AG09309 (cell line): ENCODE measurements at regions not wholly inside any gene's neighbourhood (a gene's known extent, or its start where the extent isn't known, plus 50 kb on each side); places are given as distances from the start of the nearest gene placed in this dataset.

ENCODE experiments used
- DNase-seq: peaks from one replicate; pipeline ENCODE4 v3.0.0-alpha.2; 2010; ENCODE audit warnings: low read depth
- H3K4me3 ChIP-seq: 2 replicates; pipeline ENCODE4 v1.5.1; 2011; ENCODE audit warnings: mild to moderate bottlenecking, low read depth, low read length, moderate library complexity; ENCODE audit not compliant: control insufficient read depth
- TF ChIP-seq, protein P1 (sequence below): IDR thresholded peaks from 2 replicates; pipeline ENCODE4 v1.5.1; 2011; ENCODE audit warnings: mild to moderate bottlenecking, low read depth, low read length, inconsistent platforms; ENCODE audit not compliant: insufficient read depth, control insufficient read depth; ENCODE audit errors: missing control alignments

DNA sequence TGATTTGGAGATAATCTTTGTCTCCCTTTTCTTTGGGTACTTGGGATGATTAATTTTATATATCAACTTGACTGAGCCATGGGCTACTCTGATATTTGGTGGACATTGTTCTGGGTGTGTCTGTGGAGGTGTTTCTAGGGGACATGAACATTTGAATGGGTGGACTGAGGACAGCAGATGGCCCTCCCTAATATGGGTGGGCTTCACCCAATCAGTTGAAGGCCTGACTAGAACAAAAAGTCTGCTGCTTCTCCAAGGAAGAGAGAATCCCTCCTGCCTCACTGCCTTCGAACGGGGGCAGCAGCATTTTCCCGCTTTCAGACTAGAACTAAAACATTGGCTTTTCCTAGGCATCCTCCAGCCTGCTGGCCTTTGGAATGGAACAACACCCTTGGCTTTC is 73.9 kb upstream of the EMX2 start:
- TF ChIP-seq, protein P1, sequence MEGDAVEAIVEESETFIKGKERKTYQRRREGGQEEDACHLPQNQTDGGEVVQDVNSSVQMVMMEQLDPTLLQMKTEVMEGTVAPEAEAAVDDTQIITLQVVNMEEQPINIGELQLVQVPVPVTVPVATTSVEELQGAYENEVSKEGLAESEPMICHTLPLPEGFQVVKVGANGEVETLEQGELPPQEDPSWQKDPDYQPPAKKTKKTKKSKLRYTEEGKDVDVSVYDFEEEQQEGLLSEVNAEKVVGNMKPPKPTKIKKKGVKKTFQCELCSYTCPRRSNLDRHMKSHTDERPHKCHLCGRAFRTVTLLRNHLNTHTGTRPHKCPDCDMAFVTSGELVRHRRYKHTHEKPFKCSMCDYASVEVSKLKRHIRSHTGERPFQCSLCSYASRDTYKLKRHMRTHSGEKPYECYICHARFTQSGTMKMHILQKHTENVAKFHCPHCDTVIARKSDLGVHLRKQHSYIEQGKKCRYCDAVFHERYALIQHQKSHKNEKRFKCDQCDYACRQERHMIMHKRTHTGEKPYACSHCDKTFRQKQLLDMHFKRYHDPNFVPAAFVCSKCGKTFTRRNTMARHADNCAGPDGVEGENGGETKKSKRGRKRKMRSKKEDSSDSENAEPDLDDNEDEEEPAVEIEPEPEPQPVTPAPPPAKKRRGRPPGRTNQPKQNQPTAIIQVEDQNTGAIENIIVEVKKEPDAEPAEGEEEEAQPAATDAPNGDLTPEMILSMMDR, result no peak
- H3K4me3 ChIP-seq, result no peak overlapping the region
- no peak for DNase-seq

DNA sequence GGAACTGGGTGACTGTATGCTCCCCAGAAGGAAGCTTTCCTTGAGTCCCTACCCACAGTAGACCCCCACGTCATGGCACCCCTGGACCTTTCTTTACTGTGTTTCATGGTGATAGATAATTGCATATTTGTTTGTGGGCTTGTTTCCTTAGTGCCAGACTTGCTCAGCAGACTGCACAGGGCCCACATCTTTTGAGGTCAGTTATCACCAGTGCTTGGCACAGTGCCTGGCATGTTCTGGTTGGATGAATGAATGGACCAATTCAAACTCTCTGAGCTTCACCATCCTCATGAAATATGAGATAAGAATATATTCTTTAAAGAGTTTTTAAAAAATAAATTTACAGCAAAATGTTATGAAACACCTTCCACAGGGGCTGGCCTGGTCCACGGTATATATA is 78.4 kb upstream of the EMX2 start:
- no peak for DNase-seq
- TF ChIP-seq, protein P1, result no peak
- no peak overlapping the region for H3K4me3 ChIP-seq

DNA sequence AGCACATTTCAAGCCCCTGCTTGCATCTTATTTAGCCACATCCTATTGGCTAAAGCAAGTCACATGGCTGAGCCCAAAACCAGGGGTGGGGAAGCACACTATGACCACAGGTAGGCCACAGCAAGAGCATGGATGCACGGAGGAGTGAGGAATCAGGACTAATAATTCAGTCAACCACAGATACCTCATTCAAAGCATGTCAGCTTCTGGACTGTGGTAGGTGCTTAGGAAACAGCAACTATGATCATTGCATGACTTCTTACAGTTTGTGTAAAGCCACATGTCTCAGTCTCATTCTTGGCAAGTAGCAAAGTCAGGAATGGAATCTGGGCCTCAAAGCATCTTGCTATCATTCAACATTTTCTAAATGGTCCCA is 79.0 kb upstream of the EMX2 start:
- no peak for DNase-seq
- TF ChIP-seq, protein P1, result no peak
- H3K4me3 ChIP-seq, result no peak overlapping the region

DNA sequence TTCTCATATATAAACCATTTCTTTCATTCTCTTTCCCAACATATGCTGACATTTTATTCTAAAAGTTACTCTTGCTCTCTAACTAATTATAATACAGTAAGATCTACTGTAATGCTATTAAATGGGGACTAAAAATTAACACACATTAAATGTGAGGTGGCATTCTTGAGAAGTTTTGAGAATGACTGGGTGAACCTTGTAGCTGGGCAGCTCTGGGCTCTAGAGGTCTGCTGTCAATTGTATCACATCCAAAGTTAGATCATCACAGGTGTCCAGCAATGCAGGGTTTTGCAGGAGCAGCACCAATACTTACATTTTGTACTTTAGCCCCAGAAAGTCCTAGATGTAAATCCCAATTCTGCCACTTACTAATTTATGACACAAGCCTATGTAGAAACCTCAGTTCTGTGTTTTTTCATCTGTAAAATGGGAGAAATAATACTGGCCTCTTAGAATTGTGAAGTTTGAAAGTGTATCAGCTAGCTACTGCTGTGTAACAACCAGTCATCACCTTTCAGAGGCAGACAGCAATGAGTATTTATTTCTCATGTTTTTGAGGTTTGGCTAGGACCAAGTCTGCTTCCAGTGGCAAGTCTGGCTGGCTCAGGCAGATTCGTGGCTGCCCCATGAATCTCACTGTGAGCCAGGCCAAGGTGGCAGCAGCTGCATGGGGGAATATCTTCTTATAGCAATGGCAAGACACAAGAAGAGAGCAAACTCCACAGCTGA is 79.6 kb upstream of the EMX2 start:
- TF ChIP-seq, protein P1, result no peak
- no peak for DNase-seq
- H3K4me3 ChIP-seq, result no peak overlapping the region

DNA sequence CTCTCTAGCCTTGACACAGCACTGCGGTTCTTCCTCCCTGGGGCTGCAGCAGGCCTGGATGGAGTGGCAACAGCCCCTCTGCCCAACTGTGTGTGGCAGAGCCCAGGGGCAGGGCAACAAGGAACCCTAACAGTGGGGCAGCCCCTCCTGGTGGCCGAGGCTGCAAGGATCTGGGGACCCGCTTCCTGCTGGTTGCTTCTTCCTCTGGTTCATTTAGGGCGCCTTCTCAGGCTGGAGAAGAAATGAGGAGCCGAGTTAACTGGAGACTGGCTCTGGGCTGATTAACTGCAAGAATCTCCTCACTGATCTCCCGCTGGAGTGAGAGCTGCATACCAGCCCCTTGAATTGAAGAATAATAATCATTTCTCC is 80.1 kb upstream of the EMX2 start:
- TF ChIP-seq, protein P1, result peak; percentile 22
- H3K4me3 ChIP-seq, result no peak overlapping the region
- DNase-seq, result no peak

DNA sequence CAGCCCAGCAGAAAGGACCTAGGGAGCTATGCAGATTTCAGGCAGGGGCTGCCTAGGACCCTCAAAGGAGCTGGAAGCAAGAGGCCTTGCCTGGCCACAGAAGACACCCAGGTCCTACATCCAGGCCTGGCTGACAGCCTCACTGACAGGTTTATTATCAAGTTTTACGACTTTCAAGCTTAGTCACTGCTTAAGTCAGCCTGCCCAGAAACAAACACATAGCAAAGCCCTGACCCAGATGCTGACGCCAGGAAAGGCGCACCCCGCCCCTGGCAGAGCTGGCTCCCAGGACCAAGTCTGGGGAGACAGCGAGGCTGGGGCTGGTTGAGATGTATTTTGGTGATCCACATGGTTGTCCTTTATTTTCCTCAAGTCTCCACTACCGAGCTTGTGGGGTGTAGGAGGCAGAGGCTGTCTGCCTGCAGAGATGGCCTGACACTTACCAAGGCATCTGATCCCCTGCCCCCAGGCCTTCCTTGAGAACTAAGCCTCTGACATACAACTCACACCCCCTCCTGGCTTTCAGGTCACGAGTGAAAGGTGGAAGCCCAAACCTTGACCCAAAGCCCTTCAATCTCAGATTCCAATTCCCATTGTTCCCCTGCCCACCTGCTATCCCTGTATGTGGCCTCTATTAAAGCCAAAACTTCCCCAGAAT is 80.7 kb upstream of the EMX2 start:
- TF ChIP-seq, protein P1, result no peak
- peak; percentile 97 for DNase-seq
- no peak overlapping the region for H3K4me3 ChIP-seq
